GM03348 (cell line): ENCODE measurements at regions not wholly inside any gene's neighbourhood (a gene's known extent, or its start where the extent isn't known, plus 50 kb on each side); places are given as distances from the start of the nearest gene placed in this dataset.
"Not testable (repeated sequence)": the region's sequence is repeated elsewhere in the genome, so short reads cannot be mapped to it uniquely, and the experiment has no call there.

Source experiments
- DNase-seq: peaks from one replicate; pipeline ENCODE4 v3.0.0; 2012; ENCODE audit warnings: low spot score

DNA sequence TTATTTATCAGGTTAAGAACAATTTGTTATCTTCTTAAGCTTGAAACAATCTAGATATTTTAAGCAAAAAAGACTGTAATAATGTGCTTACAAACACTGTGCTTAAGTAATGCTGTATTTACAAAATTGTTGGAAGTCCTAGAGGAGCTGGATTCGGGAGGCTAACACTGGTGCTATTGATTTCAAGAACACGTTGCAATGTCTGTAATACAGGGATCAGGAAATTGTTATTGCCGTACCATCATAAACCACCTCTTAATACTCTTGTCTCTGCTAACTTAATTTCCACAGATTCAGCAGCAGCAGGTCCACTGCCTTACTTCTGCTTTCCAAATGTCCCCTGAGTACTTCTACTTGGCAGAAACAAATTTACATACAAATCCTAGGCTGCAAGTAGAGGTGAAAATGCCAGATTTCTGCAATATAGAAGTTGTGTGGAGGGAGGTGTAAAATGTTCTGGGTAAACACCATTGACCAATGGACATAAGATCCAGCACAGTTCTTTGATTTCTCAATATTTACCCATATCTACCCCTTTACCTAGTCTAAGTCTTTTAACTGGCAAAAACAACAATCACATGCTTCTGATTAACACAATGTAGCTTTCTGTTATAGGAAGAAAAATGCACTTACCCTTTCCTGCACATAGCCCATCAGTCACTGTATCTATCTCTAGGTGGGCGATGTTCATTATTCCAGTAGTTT lies 663.4 kb downstream of the TMTC2 start:
- no peak for DNase-seq

DNA sequence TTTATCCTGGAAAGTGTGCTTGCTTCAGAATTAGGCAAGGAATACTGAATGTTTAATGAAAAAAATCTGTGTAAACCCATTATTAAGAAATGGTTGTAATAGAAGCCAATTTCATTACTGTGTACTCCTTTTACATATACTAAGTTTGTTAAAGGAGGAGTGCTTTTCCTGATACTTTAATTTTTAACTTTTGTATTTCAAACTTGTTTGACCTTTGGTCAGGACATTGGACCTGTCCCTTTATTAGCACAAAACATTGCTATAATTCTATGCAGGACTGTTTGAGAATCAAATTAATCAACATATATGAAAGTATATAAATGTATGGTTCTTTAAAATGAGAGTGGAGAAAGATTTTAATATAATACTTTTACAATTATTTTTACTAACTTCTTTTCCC lies 659.6 kb downstream of the TMTC2 start:
- no peak for DNase-seq

DNA sequence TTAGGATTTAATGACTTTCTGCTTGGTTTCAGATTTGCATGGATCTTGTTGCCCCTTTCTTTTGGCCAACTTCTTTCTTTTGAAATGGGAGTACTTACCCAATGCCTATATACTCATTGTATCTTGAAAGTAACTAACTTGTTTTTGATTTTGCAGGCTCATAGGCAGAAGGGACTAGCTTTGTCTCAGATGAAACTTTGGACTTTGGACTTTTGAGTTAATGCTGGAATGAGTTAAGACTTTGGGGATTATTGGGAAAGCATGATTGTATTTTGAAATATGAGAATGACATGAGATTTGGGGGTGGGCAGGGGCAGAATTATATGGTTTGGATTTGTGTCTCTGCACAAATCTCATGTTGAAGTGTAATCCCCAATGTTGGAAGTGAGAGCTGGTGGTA lies 657.1 kb downstream of the TMTC2 start:
- no peak for DNase-seq

DNA sequence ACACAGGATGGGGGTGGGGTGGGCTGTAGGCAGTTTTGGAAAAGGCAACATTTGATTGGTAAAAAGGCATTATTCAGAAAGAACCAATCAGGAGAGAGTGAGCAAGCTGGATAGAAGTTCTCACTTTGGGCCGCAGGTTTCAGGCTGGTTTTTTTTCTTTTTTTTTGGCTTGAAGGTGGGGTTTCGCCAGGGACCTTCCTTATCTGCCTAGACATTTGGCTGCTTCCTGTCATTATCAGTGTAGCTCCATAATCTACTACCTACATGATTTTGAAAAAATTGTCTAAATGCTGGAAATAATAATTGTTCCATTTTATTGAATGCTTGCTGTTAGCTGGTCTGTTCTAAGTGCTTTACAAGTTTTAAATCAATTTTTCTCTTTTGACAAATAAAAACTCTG lies 649.0 kb downstream of the TMTC2 start:
- no peak for DNase-seq

DNA sequence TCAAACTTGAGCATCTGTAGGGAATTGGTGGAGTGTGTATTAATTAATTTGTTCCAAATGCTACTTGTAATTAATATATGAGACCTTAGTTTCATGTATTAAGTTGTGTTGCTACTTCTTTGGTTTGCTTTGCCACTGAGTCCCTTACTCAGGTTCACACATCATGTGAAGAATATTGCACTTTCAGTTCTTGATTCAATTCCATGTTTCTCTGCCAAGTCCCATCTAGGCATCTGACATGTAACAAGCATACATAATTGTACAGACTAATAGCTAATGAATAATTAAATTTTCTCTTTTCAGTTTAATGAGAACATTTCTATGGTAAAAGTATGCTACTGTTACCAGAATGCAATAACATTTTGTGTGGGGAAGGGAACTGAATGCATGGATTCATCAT lies 640.0 kb downstream of the TMTC2 start:
- no peak for DNase-seq

DNA sequence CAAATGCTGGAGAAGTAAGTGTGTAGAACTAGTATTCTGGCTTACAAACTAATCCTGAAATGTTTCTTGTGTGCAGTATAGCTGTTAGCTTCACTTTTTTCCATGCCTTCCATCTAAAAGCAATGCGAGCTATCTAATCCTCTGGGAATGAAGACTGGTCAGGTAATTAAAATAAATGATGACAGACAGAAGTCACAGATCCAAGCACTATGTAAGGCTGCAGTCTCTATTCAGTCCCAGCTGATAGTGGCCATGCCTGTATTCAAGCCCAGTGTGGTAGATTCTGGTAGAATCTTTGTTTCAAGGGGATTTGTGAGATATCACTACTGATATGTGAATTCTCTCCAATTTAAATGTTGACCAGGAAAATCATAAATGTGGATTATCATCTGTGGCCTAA lies 637.2 kb downstream of the TMTC2 start:
- no peak for DNase-seq

DNA sequence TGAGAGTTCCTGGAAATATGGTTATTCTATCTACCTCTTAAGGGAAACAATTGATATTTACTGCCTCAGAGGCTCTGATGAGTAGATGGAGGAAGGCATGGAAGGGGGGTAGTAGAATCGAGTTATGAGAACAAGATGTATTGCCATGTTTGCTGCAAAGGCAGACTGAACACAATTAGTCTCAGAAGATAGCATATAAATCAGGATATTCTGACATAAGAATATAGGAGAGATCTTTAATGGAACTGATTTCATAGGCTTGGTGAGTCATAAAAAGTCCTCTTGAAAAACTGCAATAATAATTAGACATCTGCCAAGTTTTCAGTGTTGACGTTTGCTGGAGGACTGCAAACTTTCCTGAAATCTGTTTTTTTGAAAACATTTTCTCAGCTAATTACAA lies 636.1 kb downstream of the TMTC2 start:
- no peak for DNase-seq

DNA sequence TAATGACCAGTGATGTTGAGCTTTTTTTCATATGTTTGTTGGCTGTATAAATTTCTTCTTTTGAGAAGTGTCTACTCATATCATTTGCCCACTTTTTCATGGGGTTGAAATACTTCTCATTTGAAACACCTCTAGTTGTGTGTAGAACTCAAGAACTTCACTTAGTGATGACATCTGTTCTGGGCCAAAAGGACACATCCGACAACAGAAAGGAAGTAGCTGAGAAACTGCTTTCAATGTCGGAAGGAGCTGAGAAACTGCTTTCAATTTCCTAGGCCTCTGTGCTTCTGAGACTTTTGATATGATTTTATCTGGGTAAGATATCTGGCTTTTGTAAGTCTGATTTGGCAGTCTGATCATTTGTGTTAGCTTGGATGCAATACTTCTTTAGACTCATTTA lies 635.3 kb downstream of the TMTC2 start:
- no peak for DNase-seq

DNA sequence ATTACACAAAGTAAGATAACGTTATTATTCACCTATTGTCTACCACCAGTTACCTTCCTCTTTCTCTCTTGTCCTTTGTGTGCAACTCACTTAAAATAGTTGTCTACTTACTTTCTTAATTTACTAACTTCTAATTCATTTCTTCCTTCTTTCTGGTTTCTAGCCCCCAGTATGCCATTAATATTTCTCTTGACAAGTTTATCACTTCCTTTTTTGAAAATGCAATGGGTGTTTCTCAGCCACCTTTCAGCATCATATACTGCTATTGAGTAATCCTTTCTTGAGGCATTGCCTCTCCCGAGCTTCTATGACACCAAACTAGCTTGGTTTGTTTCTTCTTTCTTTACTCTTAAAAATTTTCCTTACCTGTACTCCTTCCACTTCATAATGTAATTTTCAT lies 633.6 kb downstream of the TMTC2 start:
- no peak for DNase-seq

DNA sequence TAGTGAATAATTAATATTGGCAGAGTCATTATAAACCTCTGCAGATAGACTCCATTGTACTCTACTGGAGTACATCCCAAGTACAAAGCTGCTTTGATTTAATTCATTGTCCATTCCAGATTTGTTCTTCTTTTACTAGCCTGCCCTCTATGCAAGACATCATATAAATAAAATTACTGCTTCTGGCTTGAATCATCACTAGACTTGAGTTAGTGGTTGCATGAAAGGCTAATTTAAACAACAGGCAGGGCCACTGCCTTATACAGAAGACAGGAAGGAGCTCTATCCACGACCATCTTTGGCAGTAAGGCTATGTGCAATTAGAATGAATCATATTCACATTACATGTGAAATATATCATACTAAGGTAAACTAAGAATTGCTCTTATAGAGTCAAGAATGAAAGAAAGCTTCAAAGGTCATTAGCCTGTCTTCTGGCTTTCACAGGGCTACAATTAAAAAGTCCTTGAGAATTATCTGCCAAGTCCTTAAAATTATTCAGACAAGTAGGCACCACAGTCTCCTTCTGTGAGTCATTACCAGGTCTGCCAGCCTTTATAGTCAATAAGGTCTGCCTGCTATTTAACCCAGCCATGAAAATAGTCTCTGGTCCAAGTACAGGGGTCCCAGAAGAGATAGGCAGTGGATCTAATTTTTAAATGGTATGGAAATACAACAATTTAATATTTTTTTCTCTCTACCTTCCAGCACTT lies 631.8 kb downstream of the TMTC2 start:
- DNase-seq: no peak

DNA sequence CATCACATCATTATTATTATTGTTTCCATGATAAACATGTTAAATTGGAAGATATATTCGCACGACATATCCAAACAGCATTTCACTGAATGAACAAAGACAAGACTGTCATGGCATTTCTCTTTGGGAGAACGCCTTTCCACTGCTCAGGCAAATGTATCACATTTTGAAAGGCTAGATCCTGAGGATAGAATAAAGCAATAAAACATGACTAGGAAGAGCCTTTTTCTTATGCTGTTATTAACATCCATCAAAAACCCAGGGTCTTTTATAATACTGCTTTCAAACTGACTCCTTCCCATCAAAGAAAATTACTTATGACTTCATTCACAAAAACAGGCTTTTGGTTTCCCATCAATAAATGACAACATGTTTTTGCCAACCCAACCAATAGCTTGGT lies 630.9 kb downstream of the TMTC2 start:
- no peak for DNase-seq

DNA sequence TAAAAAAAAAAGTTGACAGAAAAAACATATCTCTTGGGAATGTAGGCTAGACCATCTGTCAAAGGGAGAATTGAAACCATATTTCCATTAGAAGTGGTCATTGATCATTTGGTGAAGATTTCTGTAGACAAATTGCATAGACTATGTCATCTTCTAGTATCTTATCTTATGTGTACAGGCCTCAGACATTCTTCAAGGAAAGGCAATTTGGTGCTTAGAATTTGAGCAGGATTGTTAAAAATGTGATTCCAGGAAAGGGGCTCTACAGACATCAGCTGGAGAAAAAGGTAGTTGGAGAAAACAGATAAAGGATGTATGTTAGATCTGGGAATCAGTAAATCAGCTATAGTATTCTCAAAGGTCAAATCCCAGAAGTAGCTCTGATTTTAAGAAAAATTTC lies 627.1 kb downstream of the TMTC2 start:
- DNase-seq: no peak

DNA sequence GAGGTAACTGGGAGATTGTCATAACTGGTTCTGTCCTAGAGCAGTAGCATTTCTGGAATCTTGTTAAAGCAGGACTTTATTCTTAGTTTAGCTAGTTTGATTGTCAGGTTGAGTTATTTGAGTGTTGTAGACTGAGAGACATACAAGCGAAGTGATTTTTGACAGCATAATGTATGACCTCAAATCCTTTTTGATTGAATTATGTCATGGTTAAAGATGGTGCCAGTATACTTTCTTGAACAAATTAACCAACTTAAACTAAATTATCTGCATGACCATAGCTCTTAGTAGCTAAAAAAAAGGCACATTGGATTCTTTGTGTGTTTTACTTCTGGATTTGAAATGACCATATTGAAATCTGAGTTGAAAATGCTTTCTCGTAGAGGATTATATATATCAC lies 626.6 kb downstream of the TMTC2 start:
- no peak for DNase-seq

DNA sequence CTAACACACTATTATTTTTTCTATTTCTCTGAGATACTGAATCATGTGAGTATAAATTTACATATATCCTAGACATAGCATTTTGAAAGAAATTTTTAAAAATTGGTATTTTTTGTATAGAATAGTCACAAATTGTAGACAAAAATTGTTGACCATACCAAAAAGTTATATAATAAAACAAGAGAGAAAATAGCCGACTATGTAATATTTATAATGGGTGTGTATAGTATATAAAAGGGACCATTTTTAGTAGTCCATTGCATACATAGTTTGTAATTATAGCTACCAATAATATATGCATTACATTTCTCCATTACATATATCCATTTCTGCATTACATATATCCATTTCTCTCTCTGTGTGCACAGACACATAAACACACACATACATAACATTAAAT lies 590.2 kb downstream of the TMTC2 start:
- no peak for DNase-seq

DNA sequence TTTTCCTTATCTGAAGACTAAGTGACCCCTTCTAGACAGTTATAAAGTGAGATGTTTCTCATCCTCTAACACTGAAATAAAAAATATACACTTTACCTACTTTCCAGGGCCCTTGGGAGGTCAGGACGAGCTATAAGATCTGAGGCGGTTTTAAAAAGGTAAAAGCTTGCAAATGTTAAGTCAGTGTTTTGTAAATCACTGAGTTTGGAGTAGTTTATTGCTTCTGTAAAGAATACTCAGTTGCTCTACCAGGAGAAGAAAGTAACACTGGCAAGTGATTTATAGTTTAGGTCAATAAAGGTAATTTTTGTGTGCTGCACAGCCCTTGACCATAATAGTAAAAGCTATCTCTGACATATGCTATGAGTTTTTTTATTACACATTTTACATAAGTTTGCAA lies 584.5 kb downstream of the TMTC2 start:
- no peak for DNase-seq

DNA sequence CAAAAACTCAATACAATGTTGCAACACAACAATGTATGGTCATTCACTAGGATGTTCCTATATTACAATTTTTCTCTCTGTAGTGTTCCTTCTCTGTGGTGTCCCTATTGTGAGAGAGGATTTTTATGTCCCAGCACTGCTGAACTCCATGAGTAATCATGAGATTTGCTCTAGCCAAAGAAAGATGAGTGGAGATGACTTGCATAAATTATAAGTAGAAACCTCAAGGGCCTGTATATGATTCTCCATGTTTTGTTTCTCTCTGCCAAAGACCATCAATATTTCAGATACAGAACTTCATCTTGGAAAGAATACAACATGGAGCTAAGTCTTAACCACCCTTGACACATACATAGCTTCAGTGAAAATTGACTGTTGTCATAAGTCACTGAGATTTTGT lies 579.1 kb downstream of the TMTC2 start:
- DNase-seq: no peak

DNA sequence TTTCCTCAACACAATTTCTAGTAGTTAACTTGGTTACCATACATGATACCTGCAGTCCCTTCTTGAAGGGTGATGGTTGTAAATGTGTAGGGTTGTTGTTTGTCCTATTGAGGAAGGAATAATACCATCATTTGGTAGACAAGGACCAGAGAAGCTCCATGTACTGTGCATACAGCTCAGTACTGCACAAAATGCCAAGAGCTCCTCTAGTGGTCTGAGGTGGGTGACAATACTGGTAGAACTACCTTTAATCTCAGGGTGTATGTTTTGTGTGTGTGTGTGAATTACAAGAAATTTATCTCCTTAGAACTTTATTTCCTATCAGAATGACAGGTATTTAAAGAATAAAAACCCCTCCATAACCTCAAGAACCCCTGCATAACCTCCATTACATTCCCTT lies 575.3 kb downstream of the TMTC2 start:
- no peak for DNase-seq

DNA sequence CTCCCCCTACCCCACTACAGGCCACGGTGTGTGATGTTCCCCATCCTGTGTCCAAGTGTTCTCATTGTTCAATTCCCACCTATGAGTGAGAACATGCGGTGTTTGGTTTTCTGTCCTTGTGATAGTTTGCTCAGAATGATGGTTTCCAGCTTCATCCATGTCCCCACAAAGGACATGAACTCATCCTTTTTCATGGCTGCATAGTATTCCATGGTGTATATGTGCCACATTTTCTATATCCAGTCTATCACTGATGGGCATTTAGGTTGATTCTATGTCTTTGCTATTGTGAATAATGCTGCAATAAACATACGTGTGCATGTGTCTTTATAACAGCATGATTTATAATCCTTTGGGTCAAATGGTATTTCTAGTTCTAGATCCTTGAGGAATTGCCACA lies 573.4 kb downstream of the TMTC2 start:
- DNase-seq: not testable (repeated sequence)

DNA sequence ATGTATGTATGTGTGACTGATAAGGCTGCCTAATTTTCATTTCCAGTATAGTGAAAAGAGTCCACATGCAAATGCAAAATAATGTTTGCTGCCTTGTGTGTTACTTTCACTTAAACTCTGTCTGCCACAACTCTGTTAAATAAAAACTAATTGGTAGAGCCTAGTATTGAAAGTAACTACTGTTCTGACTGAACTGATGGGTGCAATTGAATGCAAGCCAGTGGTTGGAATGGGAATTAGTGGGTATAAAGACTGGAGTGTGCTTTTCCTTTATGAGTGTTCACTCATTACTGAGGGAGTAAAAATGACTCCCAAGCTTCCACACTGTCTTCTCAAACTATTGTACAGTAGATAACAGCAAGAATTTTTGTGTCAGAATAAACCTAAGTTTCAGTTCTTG lies 571.0 kb downstream of the TMTC2 start:
- no peak for DNase-seq

DNA sequence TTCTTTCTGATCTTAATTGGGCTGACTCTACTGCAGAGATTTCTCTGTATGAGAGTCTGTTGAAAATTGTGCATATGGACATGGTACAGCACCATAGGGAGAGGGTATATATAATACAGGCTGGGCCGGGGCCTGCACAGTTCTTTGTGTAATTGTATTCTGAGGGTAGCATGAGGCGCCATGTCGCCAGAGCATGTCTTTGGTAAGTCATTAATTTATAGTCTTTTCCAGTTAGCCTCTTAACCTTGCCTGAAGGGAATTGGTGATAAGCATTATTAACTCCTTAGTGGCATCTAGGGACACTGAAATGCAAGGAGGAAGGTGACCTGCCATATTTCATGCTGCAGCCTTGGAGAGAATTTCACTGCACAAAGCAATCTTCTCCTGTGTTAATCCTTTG lies 569.9 kb downstream of the TMTC2 start:
- DNase-seq: no peak

DNA sequence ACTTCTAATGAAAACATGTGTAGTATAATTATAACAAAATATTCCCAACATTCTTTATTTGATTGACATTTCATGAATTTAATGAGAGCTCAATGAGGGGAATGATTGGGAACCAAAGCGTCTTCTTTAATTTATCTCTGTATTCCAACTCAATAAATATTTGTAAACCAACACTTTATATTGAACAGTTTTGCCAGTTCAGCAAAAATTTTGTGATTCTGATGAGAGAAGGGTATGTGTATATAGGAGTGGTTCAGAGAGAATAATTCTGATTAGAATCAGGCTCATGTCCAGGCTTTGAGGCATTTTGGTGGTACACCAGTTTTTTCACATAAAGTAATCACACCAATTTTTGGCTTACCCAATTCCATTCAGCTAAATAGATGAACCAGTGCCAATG lies 564.2 kb downstream of the TMTC2 start:
- DNase-seq: no peak

DNA sequence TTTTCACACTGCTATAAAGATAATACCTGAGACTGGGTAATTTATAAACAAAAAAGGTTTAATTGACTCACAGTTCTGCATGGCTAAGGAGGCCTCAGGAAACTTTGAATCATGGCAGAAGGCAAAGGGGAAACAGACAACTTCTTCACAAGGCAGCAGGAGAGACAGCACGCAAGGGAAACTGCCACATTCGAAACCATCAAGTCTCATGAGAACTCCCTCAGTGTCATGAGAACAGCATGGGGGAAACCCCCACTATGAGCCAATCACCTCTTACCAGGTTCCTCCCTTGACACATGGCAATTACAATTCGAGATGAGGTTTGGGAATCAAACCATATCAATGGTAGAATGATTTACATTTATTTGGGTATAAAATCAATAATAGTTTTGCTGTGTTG lies 558.5 kb downstream of the TMTC2 start:
- DNase-seq: no peak

DNA sequence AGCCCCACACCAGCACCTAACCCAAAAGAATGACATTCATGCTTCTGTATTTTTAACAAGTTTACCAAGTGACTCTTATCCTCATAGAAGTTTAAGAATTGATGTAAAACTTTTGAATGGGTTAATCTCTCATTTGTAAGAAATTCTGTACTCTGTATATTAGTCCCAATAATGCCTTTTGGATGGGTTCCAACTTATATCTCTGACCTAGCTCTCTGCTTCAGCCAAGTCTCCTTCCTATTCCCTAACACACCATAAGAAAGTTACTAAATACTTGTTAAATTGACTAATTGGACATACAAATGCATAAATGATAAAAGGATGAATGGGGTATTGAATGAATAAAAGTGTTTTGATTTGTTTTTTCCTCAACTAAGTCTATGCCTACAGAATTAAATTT lies 557.3 kb downstream of the TMTC2 start:
- no peak for DNase-seq

DNA sequence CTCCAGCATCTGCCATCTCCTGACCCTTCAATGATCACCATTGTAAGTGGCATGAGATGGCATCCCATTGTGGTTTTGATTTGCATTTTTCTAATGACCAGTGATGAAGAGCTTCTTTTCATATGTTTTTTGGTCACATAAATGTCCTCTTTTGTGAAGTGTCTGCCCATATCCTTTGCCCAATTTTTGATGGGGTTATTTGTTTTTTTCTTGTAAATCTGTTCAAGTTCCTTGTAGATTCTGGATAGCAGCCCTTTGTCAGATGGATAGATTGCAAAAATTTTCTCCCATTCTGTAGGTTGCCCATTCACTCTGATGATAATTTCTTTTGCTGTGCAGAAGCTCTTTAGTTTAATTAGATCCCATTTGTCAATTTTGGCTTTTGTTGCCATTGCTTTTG lies 547.3 kb downstream of the TMTC2 start:
- not testable (repeated sequence) for DNase-seq
